ENCODE measurements at regions not wholly inside any gene's neighbourhood (a gene's known extent, or its start where the extent isn't known, plus 50 kb on each side); places are given as distances from the start of the nearest gene placed in this dataset.

GRCh38 chr17:77769215-77769614 lies 189.3 kb upstream of the TNRC6C start:
- Histone ChIP-seq H3K36me3 (ENCODE audit: control insufficient read depth, insufficient read depth, low read length) (no peaks in the 10 kb centered on the region), H3K4me3 (replicated peaks; ENCODE audit: low read depth, low read length) (no peak overlapping the region), H3K27me3 (replicated peaks; ENCODE audit: control insufficient read depth, insufficient read depth, low read length) (no peaks in the 10 kb centered on the region; the same call in none of the 2 replicates)
- TF ChIP-seq CTCF (IDR thresholded peaks at IDR 0.05; ENCODE audit: insufficient read depth, low read length, poor library complexity, severe bottlenecking), result no peak
- DNase-seq (ENCODE audit: extremely low read depth, insufficient read length), result no peak

- Histone ChIP-seq H3K36me3 (ENCODE audit: control insufficient read depth, insufficient read depth, low read length) (no peaks in the 10 kb centered on the region), H3K4me3 (replicated peaks; ENCODE audit: low read depth, low read length) (no peak overlapping the region), H3K27me3 (replicated peaks; ENCODE audit: control insufficient read depth, insufficient read depth, low read length) (no peaks in the 10 kb centered on the region; the same call in none of the 2 replicates)
- no peak for TF ChIP-seq CTCF (IDR thresholded peaks at IDR 0.05; ENCODE audit: insufficient read depth, low read length, poor library complexity, severe bottlenecking)
- DNase-seq (ENCODE audit: extremely low read depth, insufficient read length), result no peak
Measured at GRCh38 chr17:77769762-77770161, 188.7 kb upstream of the TNRC6C start.

DNA sequence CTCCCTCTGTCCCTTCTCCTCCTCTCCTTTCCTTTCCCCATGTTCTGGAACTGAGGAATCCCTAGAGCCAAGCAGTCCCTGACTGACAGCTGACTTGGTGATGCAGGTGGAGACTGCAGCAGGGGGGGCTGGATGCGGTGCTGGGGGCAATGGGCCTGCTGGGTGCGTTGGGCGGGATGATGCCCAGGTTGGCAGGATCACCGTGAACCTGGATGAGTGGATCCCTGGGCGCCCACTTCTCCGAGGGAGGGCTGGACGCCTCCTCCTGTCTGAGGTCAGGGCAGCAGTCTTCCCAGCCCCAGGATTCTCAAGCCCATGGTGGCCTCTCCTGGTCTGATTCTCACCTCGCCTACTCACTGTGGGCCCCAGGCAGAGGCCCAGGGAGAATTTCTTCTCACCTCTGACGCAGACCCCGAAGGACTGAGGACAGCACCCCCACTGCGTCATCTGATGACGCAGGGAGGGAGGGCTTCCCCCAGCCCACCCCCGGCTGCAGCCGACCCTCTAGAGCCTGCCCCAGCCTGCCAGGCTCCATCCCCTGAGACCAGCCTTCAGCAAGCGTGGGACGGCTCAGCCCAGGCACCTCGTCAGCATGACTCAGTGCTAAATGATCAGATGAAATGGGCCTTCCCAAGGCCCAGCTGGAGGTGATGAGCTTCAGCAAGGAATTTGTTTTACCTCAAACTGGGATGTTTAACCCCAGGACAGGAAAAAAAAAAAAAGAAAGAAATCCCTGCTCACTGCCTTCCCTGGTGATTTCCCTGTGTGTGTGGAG lies 188.0 kb upstream of the TNRC6C start:
- Histone ChIP-seq H3K27me3 (replicated peaks; ENCODE audit: control insufficient read depth, insufficient read depth, low read length) (no peaks in the 10 kb centered on the region; the same call in none of the 2 replicates), H3K4me3 (replicated peaks; ENCODE audit: low read depth, low read length) (no peak overlapping the region), H3K36me3 (ENCODE audit: control insufficient read depth, insufficient read depth, low read length) (no peaks in the 10 kb centered on the region)
- no peak for DNase-seq (ENCODE audit: extremely low read depth, insufficient read length)
- no peak for TF ChIP-seq CTCF (IDR thresholded peaks at IDR 0.05; ENCODE audit: insufficient read depth, low read length, poor library complexity, severe bottlenecking)

DNA sequence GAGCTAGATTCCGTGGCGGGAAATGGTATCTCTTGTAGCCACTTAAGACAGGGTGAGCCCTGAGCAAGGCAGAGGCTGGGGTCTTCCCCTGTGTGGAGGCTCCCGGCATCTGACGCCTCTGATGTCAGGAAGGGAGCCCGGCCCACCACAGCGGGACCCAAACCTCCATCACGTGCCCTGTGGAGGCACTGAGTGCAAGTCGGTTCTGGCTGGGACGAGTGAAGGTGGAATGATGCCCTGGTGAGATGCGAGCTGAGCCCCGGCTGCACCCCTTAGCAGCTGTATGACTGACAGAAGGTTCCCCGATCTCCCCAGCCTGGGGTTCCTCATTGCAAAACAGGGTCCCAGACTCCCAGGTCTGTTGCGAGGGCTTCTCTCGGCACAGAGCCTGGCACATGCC lies 187.4 kb upstream of the TNRC6C start:
- TF ChIP-seq CTCF (IDR thresholded peaks at IDR 0.05; ENCODE audit: insufficient read depth, low read length, poor library complexity, severe bottlenecking), result no peak

GRCh38 chr17:77771587-77771986 lies 186.9 kb upstream of the TNRC6C start:
- TF ChIP-seq CTCF (IDR thresholded peaks at IDR 0.05; ENCODE audit: insufficient read depth, low read length, poor library complexity, severe bottlenecking), result no peak
- Histone ChIP-seq H3K36me3 (ENCODE audit: control insufficient read depth, insufficient read depth, low read length) (no peaks in the 10 kb centered on the region), H3K27me3 (replicated peaks; ENCODE audit: control insufficient read depth, insufficient read depth, low read length) (no peaks in the 10 kb centered on the region; the same call in none of the 2 replicates), H3K4me3 (replicated peaks; ENCODE audit: low read depth, low read length) (no peak overlapping the region)
- no peak for DNase-seq (ENCODE audit: extremely low read depth, insufficient read length)

More for the DNA sequence above, 187.4 kb upstream of the TNRC6C start:
- H3K36me3 ChIP-seq (ENCODE audit: control insufficient read depth, insufficient read depth, low read length), result no peaks in the 10 kb centered on the region
- H3K27me3 ChIP-seq (replicated peaks; ENCODE audit: control insufficient read depth, insufficient read depth, low read length), result no peaks in the 10 kb centered on the region; the same call in none of the 2 replicates
- no peak overlapping the region for H3K4me3 ChIP-seq (replicated peaks; ENCODE audit: low read depth, low read length)
- DNase-seq (ENCODE audit: extremely low read depth, insufficient read length), result no peak

Data from GM06990 (cell line).